Activated naive CD4-positive, alpha-beta T cell (primary cell): ENCODE measurements at regions not wholly inside any gene's neighbourhood (a gene's known extent, or its start where the extent isn't known, plus 50 kb on each side); places are given as distances from the start of the nearest gene placed in this dataset.
"Not testable (repeated sequence)": the region's sequence is repeated elsewhere in the genome, so short reads cannot be mapped to it uniquely, and the experiment has no call there.

ENCODE experiments used
- DNase-seq, 4 experiments: peaks; one replicate each; lab custom pipeline; 2025; lab: John Stamatoyannopoulos, UW

- DNase-seq: no peak
Measured at GRCh38 chr2:8495189-8495989, 186.5 kb upstream of the ID2 start.

- DNase-seq: no peak
Measured at GRCh38 chr2:8496079-8496478, 185.8 kb upstream of the ID2 start.

- DNase-seq: no peak
Measured at GRCh38 chr2:8496617-8497016, 185.2 kb upstream of the ID2 start.

GRCh38 chr2:8498994-8499393, 182.9 kb upstream of the ID2 start:
- DNase-seq: no peak

- DNase-seq: no peak
Measured at GRCh38 chr2:8500124-8501054, 181.5 kb upstream of the ID2 start.

- DNase-seq: no peak
Measured at GRCh38 chr2:8501061-8501720, 180.7 kb upstream of the ID2 start.

- no peak for DNase-seq
Measured at GRCh38 chr2:8502316-8502715, 179.5 kb upstream of the ID2 start.

- DNase-seq: no peak
Measured at GRCh38 chr2:8505311-8505920, 176.4 kb upstream of the ID2 start.

GRCh38 chr2:8506746-8507145, 175.1 kb upstream of the ID2 start:
- DNase-seq: no peak

GRCh38 chr2:8508766-8509165, 173.1 kb upstream of the ID2 start:
- no peak for DNase-seq

- no peak for DNase-seq
Measured at GRCh38 chr2:8509621-8510020, 172.2 kb upstream of the ID2 start.

GRCh38 chr2:8510055-8510454, 171.8 kb upstream of the ID2 start:
- not testable (repeated sequence) for DNase-seq

- DNase-seq: no peak
Measured at GRCh38 chr2:8510519-8510918, 171.3 kb upstream of the ID2 start.

GRCh38 chr2:8511868-8512612, 169.8 kb upstream of the ID2 start:
- DNase-seq: no peak

- no peak for DNase-seq
Measured at GRCh38 chr2:8513601-8514273, 168.1 kb upstream of the ID2 start.

GRCh38 chr2:8514274-8514662, 167.6 kb upstream of the ID2 start:
- no peak for DNase-seq

- no peak for DNase-seq
Measured at GRCh38 chr2:8514796-8515758, 166.8 kb upstream of the ID2 start.

- no peak for DNase-seq
Measured at GRCh38 chr2:8515864-8516533, 165.9 kb upstream of the ID2 start.

- no peak for DNase-seq
Measured at GRCh38 chr2:8517850-8518498, 163.9 kb upstream of the ID2 start.
